ENCODE measurements at regions not wholly inside any gene's neighbourhood (a gene's known extent, or its start where the extent isn't known, plus 50 kb on each side); places are given as distances from the start of the nearest gene placed in this dataset.

GRCh38 chrY:17398336-17399072 is 481.5 kb downstream of the CDY2B start:
- no peaks in the 10 kb centered on the region for H3K36me3 Mint-ChIP-seq
- ChIA-PET POLR2A (no interaction called here), CTCF (no interaction called here)
- no peaks in the 10 kb centered on the region for H3K9me3 Mint-ChIP-seq
- H3K4me3 ChIP-seq (ENCODE audit: low read length) = no peak overlapping the region
- H3K27ac ChIP-seq (ENCODE audit: low read depth, low read length) = no peak overlapping the region
- no peaks in the 10 kb centered on the region for H3K27me3 ChIP-seq (ENCODE audit: insufficient read depth, low read length, poor library complexity, severe bottlenecking)
- no peak overlapping the region for H3K27ac Mint-ChIP-seq
- no peaks in the 10 kb centered on the region for H3K27me3 Mint-ChIP-seq
- no peaks in the 10 kb centered on the region for H3K4me1 ChIP-seq (ENCODE audit: insufficient read depth, low read length)
- no peaks in the 10 kb centered on the region for H3K36me3 ChIP-seq (ENCODE audit: insufficient read depth, low read length)
- H3K4me3 Mint-ChIP-seq = no peak overlapping the region
- DNase-seq = no peak
- no peaks in the 10 kb centered on the region for H3K9me3 ChIP-seq (ENCODE audit: low read length)
- H3K4me1 Mint-ChIP-seq = no peaks in the 10 kb centered on the region

GRCh38 chrY:17397659-17398058 is 482.4 kb downstream of the CDY2B start:
- Histone ChIP-seq H3K27me3 (ENCODE audit: insufficient read depth, low read length, poor library complexity, severe bottlenecking) (no peaks in the 10 kb centered on the region), H3K4me3 (ENCODE audit: low read length) (no peak overlapping the region), H3K4me1 (ENCODE audit: insufficient read depth, low read length) (no peaks in the 10 kb centered on the region), H3K27ac (ENCODE audit: low read depth, low read length) (no peak overlapping the region), H3K9me3 (ENCODE audit: low read length) (no peaks in the 10 kb centered on the region), H3K36me3 (ENCODE audit: insufficient read depth, low read length) (no peaks in the 10 kb centered on the region)
- no peak for DNase-seq
- ChIA-PET POLR2A (no interaction called here), CTCF (no interaction called here)
- Mint-ChIP-seq H3K27ac (no peak overlapping the region), H3K9me3 (no peaks in the 10 kb centered on the region), H3K36me3 (no peaks in the 10 kb centered on the region), H3K4me1 (no peaks in the 10 kb centered on the region), H3K4me3 (no peak overlapping the region), H3K27me3 (no peaks in the 10 kb centered on the region)

GRCh38 chrY:17381431-17382070 is 498.5 kb downstream of the CDY2B start:
- Mint-ChIP-seq H3K9me3 (no peaks in the 10 kb centered on the region), H3K27me3 (no peaks in the 10 kb centered on the region), H3K4me3 (no peak overlapping the region), H3K36me3 (no peaks in the 10 kb centered on the region), H3K4me1 (no peaks in the 10 kb centered on the region), H3K27ac (no peak overlapping the region)
- no peaks in the 10 kb centered on the region for H3K4me1 ChIP-seq (ENCODE audit: insufficient read depth, low read length)
- DNase-seq = no peak
- no peaks in the 10 kb centered on the region for H3K27me3 ChIP-seq (ENCODE audit: insufficient read depth, low read length, poor library complexity, severe bottlenecking)
- H3K4me3 ChIP-seq (ENCODE audit: low read length) = no peak overlapping the region
- no peak overlapping the region for H3K27ac ChIP-seq (ENCODE audit: low read depth, low read length)
- POLR2A ChIA-PET = no interaction called here
- no peaks in the 10 kb centered on the region for H3K36me3 ChIP-seq (ENCODE audit: insufficient read depth, low read length)
- no peaks in the 10 kb centered on the region for H3K9me3 ChIP-seq (ENCODE audit: low read length)
- CTCF ChIA-PET = no interaction called here

GRCh38 chrY:17378326-17378725 is 501.7 kb downstream of the CDY2B start:
- Mint-ChIP-seq H3K4me1 (no peaks in the 10 kb centered on the region), H3K27ac (no peak overlapping the region), H3K4me3 (no peak overlapping the region), H3K36me3 (no peaks in the 10 kb centered on the region), H3K9me3 (no peaks in the 10 kb centered on the region), H3K27me3 (no peaks in the 10 kb centered on the region)
- no peaks in the 10 kb centered on the region for H3K36me3 ChIP-seq (ENCODE audit: insufficient read depth, low read length)
- no peak overlapping the region for H3K27ac ChIP-seq (ENCODE audit: low read depth, low read length)
- ChIA-PET CTCF (no interaction called here), POLR2A (no interaction called here)
- DNase-seq = no peak
- H3K27me3 ChIP-seq (ENCODE audit: insufficient read depth, low read length, poor library complexity, severe bottlenecking) = no peaks in the 10 kb centered on the region
- H3K4me3 ChIP-seq (ENCODE audit: low read length) = no peak overlapping the region
- H3K4me1 ChIP-seq (ENCODE audit: insufficient read depth, low read length) = no peaks in the 10 kb centered on the region
- no peaks in the 10 kb centered on the region for H3K9me3 ChIP-seq (ENCODE audit: low read length)

- no peaks in the 10 kb centered on the region for H3K9me3 Mint-ChIP-seq
- ChIA-PET CTCF (no interaction called here), POLR2A (no interaction called here)
- Histone ChIP-seq H3K36me3 (ENCODE audit: insufficient read depth, low read length) (no peaks in the 10 kb centered on the region), H3K9me3 (ENCODE audit: low read length) (no peaks in the 10 kb centered on the region), H3K27me3 (ENCODE audit: insufficient read depth, low read length, poor library complexity, severe bottlenecking) (no peaks in the 10 kb centered on the region), H3K4me3 (ENCODE audit: low read length) (no peak overlapping the region), H3K4me1 (ENCODE audit: insufficient read depth, low read length) (no peaks in the 10 kb centered on the region), H3K27ac (ENCODE audit: low read depth, low read length) (no peak overlapping the region)
- H3K36me3 Mint-ChIP-seq = no peaks in the 10 kb centered on the region
- DNase-seq = no peak
- H3K27me3 Mint-ChIP-seq = no peaks in the 10 kb centered on the region
- no peaks in the 10 kb centered on the region for H3K4me1 Mint-ChIP-seq
- no peak overlapping the region for H3K27ac Mint-ChIP-seq
- H3K4me3 Mint-ChIP-seq = no peak overlapping the region
These were observed 511.6 kb downstream of the CDY2B start for GRCh38 chrY:17368413-17368812.

GRCh38 chrY:17366400-17366799 is 513.6 kb downstream of the CDY2B start:
- no peaks in the 10 kb centered on the region for H3K27me3 Mint-ChIP-seq
- H3K27ac ChIP-seq (ENCODE audit: low read depth, low read length) = no peak overlapping the region

GRCh38 chrY:17339028-17339427 is 541.0 kb downstream of the CDY2B start:
- no peaks in the 10 kb centered on the region for H3K27me3 Mint-ChIP-seq
- H3K27me3 ChIP-seq (ENCODE audit: insufficient read depth, low read length, poor library complexity, severe bottlenecking) = no peaks in the 10 kb centered on the region
- H3K4me1 ChIP-seq (ENCODE audit: insufficient read depth, low read length) = no peaks in the 10 kb centered on the region
- CTCF ChIA-PET = no interaction called here
- H3K27ac ChIP-seq (ENCODE audit: low read depth, low read length) = no peak overlapping the region
- no peak overlapping the region for H3K27ac Mint-ChIP-seq
- no peak for DNase-seq
- no peaks in the 10 kb centered on the region for H3K36me3 ChIP-seq (ENCODE audit: insufficient read depth, low read length)
- POLR2A ChIA-PET = no interaction called here
- peaks cover 0 to 7% (median 0%) of the 10 kb centered on the region in 5 donors for H3K9me3 Mint-ChIP-seq
- H3K9me3 ChIP-seq (ENCODE audit: low read length) = no peaks in the 10 kb centered on the region
- H3K4me3 Mint-ChIP-seq = no peak overlapping the region
- no peaks in the 10 kb centered on the region for H3K4me1 Mint-ChIP-seq
- no peaks in the 10 kb centered on the region for H3K36me3 Mint-ChIP-seq
- no peak overlapping the region for H3K4me3 ChIP-seq (ENCODE audit: low read length)

More at GRCh38 chrY:17366400-17366799, 513.6 kb downstream of the CDY2B start:
- no peak for DNase-seq
- Histone ChIP-seq H3K4me3 (ENCODE audit: low read length) (no peak overlapping the region), H3K36me3 (ENCODE audit: insufficient read depth, low read length) (no peaks in the 10 kb centered on the region), H3K4me1 (ENCODE audit: insufficient read depth, low read length) (no peaks in the 10 kb centered on the region), H3K27me3 (ENCODE audit: insufficient read depth, low read length, poor library complexity, severe bottlenecking) (no peaks in the 10 kb centered on the region), H3K9me3 (ENCODE audit: low read length) (no peaks in the 10 kb centered on the region)
- ChIA-PET CTCF (no interaction called here), POLR2A (no interaction called here)
- Mint-ChIP-seq H3K9me3 (no peaks in the 10 kb centered on the region), H3K36me3 (no peaks in the 10 kb centered on the region), H3K4me1 (no peaks in the 10 kb centered on the region), H3K4me3 (no peak overlapping the region), H3K27ac (no peak overlapping the region)

- POLR2A ChIA-PET = no interaction called here
- H3K4me1 Mint-ChIP-seq = no peaks in the 10 kb centered on the region
- no peak overlapping the region for H3K4me3 ChIP-seq (ENCODE audit: low read length)
- no peaks in the 10 kb centered on the region for H3K9me3 ChIP-seq (ENCODE audit: low read length)
- DNase-seq = no peak
- no peak overlapping the region for H3K4me3 Mint-ChIP-seq
- H3K9me3 Mint-ChIP-seq = no peaks in the 10 kb centered on the region
- H3K36me3 Mint-ChIP-seq = no peaks in the 10 kb centered on the region
- CTCF ChIA-PET = no interaction called here
- H3K27me3 Mint-ChIP-seq = no peaks in the 10 kb centered on the region
- H3K36me3 ChIP-seq (ENCODE audit: insufficient read depth, low read length) = no peaks in the 10 kb centered on the region
- no peak overlapping the region for H3K27ac ChIP-seq (ENCODE audit: low read depth, low read length)
- H3K27me3 ChIP-seq (ENCODE audit: insufficient read depth, low read length, poor library complexity, severe bottlenecking) = no peaks in the 10 kb centered on the region
- no peaks in the 10 kb centered on the region for H3K4me1 ChIP-seq (ENCODE audit: insufficient read depth, low read length)
- no peak overlapping the region for H3K27ac Mint-ChIP-seq
These were observed 549.3 kb downstream of the CDY2B start for GRCh38 chrY:17330733-17331132.

Measured in CD8-positive, alpha-beta memory T cell (primary cell).